Small intestine (tissue), 7 donors: ENCODE measurements at regions not wholly inside any gene's neighbourhood (a gene's known extent, or its start where the extent isn't known, plus 50 kb on each side); places are given as distances from the start of the nearest gene placed in this dataset.

Experiments used
- DNase-seq, 2 donors: peaks; one replicate each; pipeline versions ENCODE4 v3.0.0 to v3.0.0-alpha.2; 2013
- FAIRE-seq: peaks from 2 replicates; lab custom pipeline; 2012; peaks lifted over from hg19 to GRCh38; lab: Jason Lieb, UNC
- H3K27ac ChIP-seq, 3 donors: one replicate each; pipeline ENCODE4 v1.5.1; 2013; ENCODE audit warnings: low read length in 2 of 3, mild to moderate bottlenecking in 2 of 3, control low read depth in 1 of 3, inconsistent platforms in 1 of 3, low read depth in 1 of 3, moderate library complexity in 1 of 3
- H3K27me3 ChIP-seq, 3 donors: one replicate each; pipeline ENCODE4 v1.6.1; 2013; ENCODE audit warnings: low read length in 3 of 3, inconsistent platforms in 1 of 3; ENCODE audit not compliant: control insufficient read depth in 3 of 3, insufficient read depth in 3 of 3
- H3K36me3 ChIP-seq, 3 donors: one replicate each; pipeline ENCODE4 v1.6.1; 2013; ENCODE audit warnings: low read length in 3 of 3, inconsistent platforms in 1 of 3, low read depth in 1 of 3, mild to moderate bottlenecking in 1 of 3, moderate library complexity in 1 of 3; ENCODE audit not compliant: control insufficient read depth in 3 of 3, insufficient read depth in 2 of 3
- H3K4me1 ChIP-seq, 3 donors: one replicate each; pipeline ENCODE4 v1.6.1; 2013; ENCODE audit warnings: low read length in 2 of 3, inconsistent platforms in 1 of 3, low read depth in 1 of 3, mild to moderate bottlenecking in 1 of 3, moderate library complexity in 1 of 3; ENCODE audit not compliant: control insufficient read depth in 3 of 3, insufficient read depth in 2 of 3
- H3K4me3 ChIP-seq, 3 donors: one replicate each; pipeline ENCODE4 v1.5.1; 2013; ENCODE audit warnings: low read length in 3 of 3, control low read depth in 1 of 3, inconsistent platforms in 1 of 3, low read depth in 1 of 3, mild to moderate bottlenecking in 1 of 3, moderate library complexity in 1 of 3
- H3K9me3 ChIP-seq, 2 donors: one replicate each; pipeline ENCODE4 v1.6.1; 2013; ENCODE audit warnings: low read depth in 1 of 2, low read length in 1 of 2; ENCODE audit not compliant: control insufficient read depth in 2 of 2, insufficient read depth in 1 of 2
- WGBS, 3 donors: extraction: QIAGEN DNeasy Blood & Tissue Kit; methylation state at CpG; one replicate each; pipeline ENCODE4 v1.1.7; 2013; 5-methylcytosine and 5-hydroxymethylcytosine counted together
- donor health status: healthy with polysubstance abuse.
- donor health status: control.
- donor health status: control.
- donor health status: Bipolar disorder and iron deficiency.
- donor health status: healthy.

DNA sequence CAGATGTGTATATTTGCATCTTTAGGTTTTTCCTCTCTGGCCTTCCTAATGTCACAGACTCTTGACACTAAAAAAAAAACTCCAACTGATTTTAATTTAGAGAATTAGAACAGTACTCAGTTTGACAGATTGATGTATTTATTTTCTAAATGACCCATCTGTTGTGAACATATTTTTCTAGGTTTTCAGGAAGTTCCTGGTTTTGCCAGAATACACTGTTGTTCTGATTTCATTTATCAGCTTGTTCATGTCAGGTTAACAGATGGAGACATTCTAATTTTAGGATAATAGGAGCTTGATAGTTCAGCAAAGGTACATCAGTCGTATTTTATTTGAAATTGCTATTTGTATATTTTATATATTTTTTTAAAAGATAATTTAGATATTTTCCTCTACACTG lies 133.4 kb downstream of the TANC2 start:
- no peaks in the 10 kb centered on the region for H3K4me1 ChIP-seq

DNA sequence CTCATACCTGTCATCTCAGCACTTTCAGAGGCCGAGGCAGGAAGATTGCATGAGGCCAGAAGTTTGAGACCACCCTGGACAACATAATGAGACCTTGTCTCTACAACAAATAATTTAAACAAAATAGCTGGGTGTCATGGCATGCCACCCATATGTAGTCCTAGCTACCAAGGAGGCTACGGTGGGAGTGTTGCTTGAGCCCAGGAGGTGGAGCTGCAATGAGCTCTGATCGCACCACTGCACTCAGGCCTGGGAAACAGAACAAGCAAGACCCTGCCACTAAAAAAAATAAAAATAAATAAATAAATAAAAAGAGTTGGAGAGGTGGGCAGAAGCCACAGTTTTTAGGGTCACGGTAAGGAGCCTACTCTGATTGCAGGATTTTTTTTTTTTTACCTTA lies 136.0 kb downstream of the TANC2 start:
- WGBS, 3 donors: 94 to 99% (median 98%) methylated on average over 4 of the region's 4 CpGs
- Histone ChIP-seq H3K27me3 (no peaks in the 10 kb centered on the region), H3K9me3 (no peaks in the 10 kb centered on the region), H3K27ac (no peak overlapping the region), H3K4me1 (no peaks in the 10 kb centered on the region), H3K36me3 (no peaks in the 10 kb centered on the region), H3K4me3 (no peak overlapping the region)
- no peak for DNase-seq
- no peak for FAIRE-seq

More for the DNA sequence above, 133.4 kb downstream of the TANC2 start:
- Histone ChIP-seq H3K27me3 (no peaks in the 10 kb centered on the region), H3K27ac (no peak overlapping the region), H3K36me3 (no peaks in the 10 kb centered on the region), H3K9me3 (no peaks in the 10 kb centered on the region), H3K4me3 (no peak overlapping the region)
- WGBS, 3 donors: 72 to 80% (median 76%) methylated on average over 1 of the region's 1 CpG
- DNase-seq (no peak), FAIRE-seq (no peak)

DNA sequence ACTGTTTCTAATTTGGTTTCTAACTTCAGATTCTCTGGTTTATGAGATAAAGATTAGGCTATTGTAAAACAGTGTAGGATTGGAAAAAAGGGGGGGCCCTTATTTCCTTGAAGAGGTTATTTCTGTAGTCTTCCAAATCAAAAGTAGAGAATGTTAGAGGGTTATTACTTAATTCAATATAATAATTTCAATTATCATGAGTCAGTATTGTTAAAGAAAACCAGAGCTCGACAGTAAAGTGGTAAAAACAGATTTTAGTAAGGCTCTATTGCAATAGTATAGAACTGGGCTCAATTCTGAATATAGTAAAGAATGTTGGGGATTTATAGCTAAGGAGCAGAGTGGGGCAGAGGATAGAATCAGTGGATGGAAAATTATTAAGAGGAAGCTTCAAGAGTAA lies 140.0 kb downstream of the TANC2 start:
- DNase-seq (no peak), FAIRE-seq (no peak)
- Histone ChIP-seq H3K9me3 (no peaks in the 10 kb centered on the region), H3K36me3 (no peaks in the 10 kb centered on the region), H3K27me3 (no peaks in the 10 kb centered on the region), H3K4me1 (no peaks in the 10 kb centered on the region), H3K27ac (no peak overlapping the region), H3K4me3 (no peak overlapping the region)
- WGBS, 3 donors: 82 to 95% (median 86%) methylated on average over 1 of the region's 1 CpG

DNA sequence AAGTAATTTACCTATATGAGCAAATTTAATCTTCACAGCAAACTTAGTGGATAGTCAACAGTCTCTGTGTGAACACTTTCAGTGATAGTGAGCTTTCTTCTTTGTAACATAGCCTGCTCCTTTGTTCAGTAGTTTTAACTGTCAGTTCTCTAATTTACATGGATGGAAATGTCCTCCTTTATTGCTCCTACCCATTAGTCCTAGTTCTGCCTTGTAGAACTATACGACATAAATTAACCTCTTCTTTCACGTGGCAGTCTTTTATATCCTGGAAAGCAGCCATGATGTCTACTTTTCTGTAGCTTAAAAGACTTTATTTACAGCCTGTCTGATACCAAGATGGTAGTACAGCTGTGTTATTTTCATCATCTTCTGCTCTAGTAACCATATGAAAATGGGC lies 143.6 kb downstream of the TANC2 start:
- Histone ChIP-seq H3K27me3 (no peaks in the 10 kb centered on the region), H3K27ac (no peak overlapping the region), H3K9me3 (no peaks in the 10 kb centered on the region), H3K36me3 (no peaks in the 10 kb centered on the region), H3K4me1 (no peaks in the 10 kb centered on the region), H3K4me3 (no peak overlapping the region)
- no peak for FAIRE-seq
- 51 to 75% (median 71%) methylated on average over 2 of the region's 2 CpGs for WGBS, 3 donors
- no peak for DNase-seq

DNA sequence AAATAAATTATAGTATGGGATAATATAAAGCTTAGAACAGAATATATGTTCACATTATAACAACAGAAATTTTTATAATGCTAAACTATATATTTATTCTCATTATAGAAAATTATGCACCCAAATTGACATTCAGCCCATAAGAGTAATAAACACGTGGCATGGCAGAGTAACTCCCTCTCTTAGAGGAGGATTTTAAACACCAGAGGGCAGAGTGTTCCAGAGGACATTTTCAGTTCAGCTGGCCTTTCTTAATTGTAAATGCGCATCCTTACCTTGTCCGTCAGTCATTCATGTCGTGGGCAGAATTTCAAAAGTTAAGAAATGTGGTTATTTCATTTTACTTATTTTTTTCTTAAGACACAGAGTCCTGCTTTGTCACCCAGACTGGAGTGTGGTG lies 147.1 kb downstream of the TANC2 start:
- Histone ChIP-seq H3K36me3 (no peaks in the 10 kb centered on the region), H3K4me3 (no peak overlapping the region), H3K9me3 (no peaks in the 10 kb centered on the region), H3K27ac (no peak overlapping the region), H3K27me3 (no peaks in the 10 kb centered on the region), H3K4me1 (no peaks in the 10 kb centered on the region)
- WGBS, 3 donors: 73 to 80% (median 78%) methylated on average over 4 of the region's 4 CpGs
- DNase-seq (peak in 1 of 2 donors; percentile 8), FAIRE-seq (no peak)

DNA sequence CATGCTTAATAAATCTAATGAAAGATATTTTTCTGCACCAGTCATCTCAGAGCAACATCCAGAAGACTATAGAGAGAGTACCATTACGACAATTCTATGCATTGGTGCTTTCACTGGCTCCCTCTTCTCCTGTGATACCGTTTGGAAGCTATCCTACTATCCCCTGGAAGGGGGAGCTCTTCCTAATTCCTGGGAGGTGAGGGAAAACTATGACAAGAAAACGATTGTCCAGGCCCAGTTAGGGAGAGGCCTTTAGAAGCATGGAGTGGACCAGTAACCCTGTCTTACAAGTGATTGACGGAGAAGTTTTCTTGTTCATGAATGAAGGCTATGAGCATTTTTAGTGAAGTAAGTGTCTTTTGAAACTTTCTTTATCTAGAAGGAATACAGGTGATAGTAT lies 150.2 kb downstream of the TANC2 start:
- no peaks in the 10 kb centered on the region for H3K36me3 ChIP-seq
- H3K9me3 ChIP-seq: no peaks in the 10 kb centered on the region
- no peak for FAIRE-seq
- no peak overlapping the region for H3K4me3 ChIP-seq
- WGBS, 3 donors: 59 to 65% (median 61%) methylated on average over 4 of the region's 4 CpGs
- no peaks in the 10 kb centered on the region for H3K27me3 ChIP-seq
- H3K4me1 ChIP-seq: no peaks in the 10 kb centered on the region
- no peak for DNase-seq
- no peak overlapping the region for H3K27ac ChIP-seq

DNA sequence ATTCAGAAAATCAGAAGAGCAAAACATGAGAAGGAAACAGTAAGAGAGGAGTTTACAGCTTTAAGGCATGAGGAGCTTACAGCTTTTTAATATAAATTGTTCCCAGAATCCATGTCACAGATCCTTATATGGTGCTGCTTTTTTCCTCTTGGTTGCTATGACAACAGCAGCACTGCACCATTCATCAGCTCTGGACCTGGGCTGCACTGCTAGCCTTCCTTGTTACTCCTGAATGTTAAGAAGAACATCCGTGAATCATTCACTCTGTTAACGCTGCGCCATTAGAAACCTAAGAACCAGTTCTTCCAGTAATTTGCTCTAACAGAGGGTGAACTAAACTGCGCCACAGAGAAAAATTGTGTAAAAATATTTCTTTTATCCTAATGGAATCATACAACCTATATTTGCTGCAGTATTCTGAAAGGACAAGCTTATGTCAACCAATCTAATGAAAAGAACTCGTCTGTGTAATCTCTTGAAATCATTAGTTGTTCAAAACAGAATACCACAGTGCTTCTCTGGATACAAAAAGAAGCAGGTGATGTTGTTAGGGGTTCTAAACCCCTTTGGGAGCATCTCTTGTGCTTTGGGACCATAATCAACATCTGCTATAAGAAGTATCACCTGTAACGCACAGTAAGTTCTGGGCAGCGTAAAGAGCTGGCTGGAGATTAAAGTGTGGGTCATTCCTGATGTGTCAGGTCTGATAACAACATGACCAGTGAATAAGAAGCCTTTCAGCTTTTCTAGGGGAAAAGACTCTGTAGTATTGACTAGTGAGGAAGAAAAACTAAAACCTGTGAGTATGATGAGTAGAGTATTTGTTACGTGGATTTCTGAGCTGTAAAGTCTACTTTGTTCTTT lies 151.2 kb downstream of the TANC2 start:
- 84 to 87% (median 86%) methylated on average over 8 of the region's 8 CpGs for WGBS, 3 donors
- H3K4me1 ChIP-seq: no peaks in the 10 kb centered on the region
- DNase-seq: peak in 1 of 2 donors; percentile 33

DNA sequence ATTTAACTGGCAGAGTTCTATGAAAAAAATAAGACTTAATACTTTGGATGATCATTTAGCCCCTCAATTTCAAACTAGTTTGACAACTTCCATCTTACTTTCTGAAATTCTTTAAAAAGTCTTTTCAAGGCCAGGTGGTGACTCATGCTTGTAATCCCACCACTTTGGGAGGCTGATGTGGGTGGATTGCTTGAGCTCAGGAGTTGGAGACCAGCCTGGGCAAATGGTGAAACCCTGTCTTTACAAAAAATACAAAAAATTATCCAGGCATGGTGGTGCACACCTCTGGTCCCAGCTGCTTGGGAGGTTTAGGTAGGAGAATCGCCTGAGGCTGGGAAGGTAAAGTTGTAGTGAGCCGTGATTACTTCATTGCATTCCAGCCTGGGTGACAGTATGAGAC lies 154.4 kb downstream of the TANC2 start:
- DNase-seq: no peak
- Histone ChIP-seq H3K4me1 (no peaks in the 10 kb centered on the region), H3K27me3 (no peaks in the 10 kb centered on the region), H3K9me3 (no peaks in the 10 kb centered on the region), H3K27ac (no peak overlapping the region), H3K36me3 (no peaks in the 10 kb centered on the region), H3K4me3 (no peak overlapping the region)
- 96 to 99% (median 97%) methylated on average over 2 of the region's 2 CpGs for WGBS, 3 donors
- no peak for FAIRE-seq

More for the DNA sequence above, 151.2 kb downstream of the TANC2 start:
- no peak overlapping the region for H3K27ac ChIP-seq
- H3K4me3 ChIP-seq: no peak overlapping the region
- no peaks in the 10 kb centered on the region for H3K27me3 ChIP-seq
- no peaks in the 10 kb centered on the region for H3K36me3 ChIP-seq
- H3K9me3 ChIP-seq: no peaks in the 10 kb centered on the region
- no peak for FAIRE-seq

DNA sequence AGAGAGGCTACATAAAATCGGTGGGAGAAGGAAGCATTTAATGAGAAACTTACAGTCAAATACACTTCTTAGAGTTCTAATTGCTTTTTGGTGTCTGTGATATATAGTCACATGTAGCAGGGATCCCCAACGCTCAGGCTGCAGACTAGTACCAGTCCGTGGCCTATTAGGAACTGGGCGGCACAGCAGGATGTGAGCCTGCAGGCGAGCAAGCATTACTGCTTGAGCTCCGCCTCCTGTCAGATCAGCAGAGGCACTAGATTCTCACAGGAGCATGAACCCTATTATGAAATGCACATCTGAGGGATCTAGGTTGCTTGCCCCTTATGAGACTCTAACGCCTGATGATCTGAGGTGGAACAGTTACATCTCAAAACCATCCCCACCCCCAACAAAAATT lies 158.5 kb downstream of the TANC2 start:
- 82 to 88% (median 82%) methylated on average over 7 of the region's 7 CpGs for WGBS, 3 donors
- Histone ChIP-seq H3K4me3 (no peak overlapping the region), H3K27ac (no peak overlapping the region), H3K4me1 (no peaks in the 10 kb centered on the region), H3K9me3 (no peaks in the 10 kb centered on the region), H3K36me3 (no peaks in the 10 kb centered on the region), H3K27me3 (no peaks in the 10 kb centered on the region)
- DNase-seq (no peak), FAIRE-seq (no peak)
